IMR-90 (cell line): ENCODE measurements at regions not wholly inside any gene's neighbourhood (a gene's known extent, or its start where the extent isn't known, plus 50 kb on each side); places are given as distances from the start of the nearest gene placed in this dataset.

Source experiments
- ATAC-seq: fragments of 200-7000 bp; cut with Tn5 transposase; 2 replicates; pipeline ENCODE4 v1.9.1; 2020; ENCODE audit warnings: low read depth, mild to moderate bottlenecking, moderate library complexity
- BruUV-seq: library from RNA; stranded (reverse); fragments of 400-500 nt; replicated peaks from 2 replicates; lab custom pipeline; 2021; lab: Mats Ljungman, UMichigan
- CTCF ChIA-PET: fragments of 300-600 bp; formaldehyde crosslinking; extraction: SDS; loops from one replicate; lab custom pipeline; 2021; ENCODE audit warnings: antibody characterized with exemption; lab: Yijun Ruan, JAX
- POLR2A ChIA-PET: fragments of 300-600 bp; sonication (Branson Sonifier 250); formaldehyde crosslinking; loops from one replicate; lab custom pipeline; 2022; ENCODE audit warnings: antibody characterized with exemption; ENCODE audit not compliant: unreplicated experiment; lab: Charles Lee
- DNase-seq: peaks from one replicate; pipeline ENCODE4 v3.0.0; 2013
- H2AFZ ChIP-seq: replicated peaks from 2 replicates; pipeline ENCODE3; 2013; ENCODE audit warnings: low read length, mild to moderate bottlenecking; ENCODE audit not compliant: poor library complexity
- H2AK5ac ChIP-seq: 2 replicates; pipeline ENCODE4 v1.6.1; 2013; ENCODE audit warnings: low read depth, low read length, inconsistent platforms
- H2AK9ac ChIP-seq: replicated peaks from 2 replicates; pipeline ENCODE3; 2013; ENCODE audit warnings: mild to moderate bottlenecking, low read depth, low read length, moderate library complexity; ENCODE audit not compliant: poor library complexity
- H2BK120ac ChIP-seq: 2 replicates; pipeline ENCODE4 v1.6.1; 2013; ENCODE audit warnings: low read depth, low read length, inconsistent platforms
- H2BK15ac ChIP-seq: 3 replicates; pipeline ENCODE4 v1.6.1; 2013; ENCODE audit warnings: low read depth, low read length, inconsistent platforms
- H2BK20ac ChIP-seq: 2 replicates; pipeline ENCODE4 v1.6.1; 2013; ENCODE audit warnings: low read depth, mild to moderate bottlenecking, inconsistent platforms, low read length, moderate library complexity
- H2BK5ac ChIP-seq: 2 replicates; pipeline ENCODE4 v1.6.1; 2013; ENCODE audit warnings: mild to moderate bottlenecking, low read depth, low read length, inconsistent platforms; ENCODE audit not compliant: poor library complexity, severe bottlenecking
- H3K14ac ChIP-seq: replicated peaks from 2 replicates; pipeline ENCODE4 v1.6.1; 2013; ENCODE audit warnings: low read depth, low read length, inconsistent platforms
- H3K18ac ChIP-seq: 2 replicates; pipeline ENCODE4 v1.6.1; 2013; ENCODE audit warnings: low read depth, low read length, control low read depth
- H3K23ac ChIP-seq: 2 replicates; pipeline ENCODE4 v1.6.1; 2013; ENCODE audit warnings: low read depth, low read length, inconsistent platforms
- H3K27ac ChIP-seq: 2 replicates; pipeline ENCODE4 v1.5.1; 2013; ENCODE audit warnings: mild to moderate bottlenecking, control low read depth, low read length; ENCODE audit not compliant: insufficient read depth
- H3K27me3 ChIP-seq: 2 replicates; pipeline ENCODE4 v1.6.1; 2013; ENCODE audit warnings: low read length; ENCODE audit not compliant: control insufficient read depth, insufficient read depth
- H3K36me3 ChIP-seq: 2 replicates; pipeline ENCODE4 v1.6.1; 2013; ENCODE audit warnings: low read length, mixed read lengths; ENCODE audit not compliant: control insufficient read depth, insufficient read depth
- H3K4ac ChIP-seq: 2 replicates; pipeline ENCODE4 v1.6.1; 2013; ENCODE audit warnings: low read depth, low read length, inconsistent platforms
- H3K4me1 ChIP-seq: 2 replicates; pipeline ENCODE4 v1.6.1; 2013; ENCODE audit warnings: low read length, mixed read lengths; ENCODE audit not compliant: control insufficient read depth, insufficient read depth
- H3K4me2 ChIP-seq: 2 replicates; pipeline ENCODE4 v1.6.1; 2013; ENCODE audit warnings: low read depth, mild to moderate bottlenecking, control low read depth, low read length, moderate library complexity
- H3K4me3 ChIP-seq: 2 replicates; pipeline ENCODE4 v1.5.1; 2013; ENCODE audit warnings: low read depth, mild to moderate bottlenecking, control low read depth, low read length, moderate library complexity; ENCODE audit not compliant: insufficient read depth
- H3K56ac ChIP-seq: 2 replicates; pipeline ENCODE4 v1.6.1; 2013; ENCODE audit warnings: low read length, inconsistent platforms; ENCODE audit not compliant: insufficient read depth; ENCODE audit errors: extremely low read depth
- H3K79me1 ChIP-seq, 2 experiments: 2 replicates each; pipeline ENCODE4 v1.6.1; 2013; ENCODE audit warnings: low read length in 2 of 2, inconsistent platforms in 1 of 2, low read depth in 1 of 2
- H3K9ac ChIP-seq: 2 replicates; pipeline ENCODE4 v1.6.1; 2013; ENCODE audit warnings: low read depth, low read length, control low read depth
- H3K9me1 ChIP-seq: 2 replicates; pipeline ENCODE4 v1.6.1; 2013; ENCODE audit warnings: low read length, inconsistent platforms; ENCODE audit not compliant: insufficient read depth
- H3K9me3 ChIP-seq: 2 replicates; pipeline ENCODE4 v1.6.1; 2013; ENCODE audit warnings: low read length; ENCODE audit not compliant: control insufficient read depth, insufficient read depth
- H4K20me1 ChIP-seq: 2 replicates; pipeline ENCODE4 v1.6.1; 2013; ENCODE audit warnings: low read length, inconsistent platforms; ENCODE audit not compliant: insufficient read depth
- H4K5ac ChIP-seq: 2 replicates; pipeline ENCODE4 v1.6.1; 2013; ENCODE audit warnings: mild to moderate bottlenecking, low read depth, low read length, control low read depth
- H4K8ac ChIP-seq, 2 experiments: 2 replicates each; pipeline ENCODE4 v1.6.1; 2013; ENCODE audit warnings: low read depth in 2 of 2, low read length in 2 of 2, control low read depth in 1 of 2, inconsistent platforms in 1 of 2
- H4K91ac ChIP-seq: 2 replicates; pipeline ENCODE4 v1.6.1; 2013; ENCODE audit warnings: low read depth, low read length, inconsistent platforms; ENCODE audit not compliant: insufficient read depth
- MAFK ChIP-seq: IDR thresholded peaks from 2 replicates; pipeline ENCODE4 v1.6.1; 2012; ENCODE audit warnings: low read depth, low read length, improper control_type of control experiment
- MAZ ChIP-seq: IDR thresholded peaks from 2 replicates; pipeline ENCODE4 v1.6.1; 2012; ENCODE audit warnings: low read depth, mild to moderate bottlenecking, low read length, improper control_type of control experiment, moderate library complexity, borderline replicate concordance
- RAD21 ChIP-seq: IDR thresholded peaks from 2 replicates; pipeline ENCODE4 v1.6.1; 2012; ENCODE audit warnings: low read length, improper control_type of control experiment
- RFX5 ChIP-seq: IDR thresholded peaks from 2 replicates; pipeline ENCODE4 v1.8.0; 2012; ENCODE audit warnings: low read depth, mild to moderate bottlenecking, low read length, moderate library complexity
- SMC3 ChIP-seq: fragments of 150-350 bp; IDR thresholded peaks from 2 replicates; pipeline ENCODE4 v1.6.1; 2016; ENCODE audit warnings: low read depth, mild to moderate bottlenecking, antibody characterized with exemption, low read length, moderate library complexity
- WGBS, 2 experiments: methylation state at CpG; one replicate each; pipeline versions ENCODE4 v1.1.5 to v1.1.7; 2013; ENCODE audit warnings: missing lambda C conversion rate in 2 of 2; ENCODE audit not compliant: insufficient read length in 1 of 2; ENCODE audit errors: extremely low coverage in 2 of 2; 5-methylcytosine and 5-hydroxymethylcytosine counted together
- dilution Hi-C: fragments of 300-500 bp; cut with HindIII; formaldehyde crosslinking; loops from one replicate; pipeline ENCODE4 v1.14.3; 2018; ENCODE audit warnings: low sequenced_read_pairs; ENCODE audit not compliant: unreplicated experiment
- in situ Hi-C: fragments of 300-500 bp; cut with MboI; formaldehyde crosslinking; loops from 3 replicates; pipeline ENCODE4 v1.14.3; 2019; ENCODE audit warnings: low sequenced_read_pairs, inconsistent platforms, mixed read lengths
- intact Hi-C: fragments of 100-400 bp; cut with micrococcal nuclease; formaldehyde crosslinking; loops from 2 replicates; pipeline ENCODE4 v1.10.0; 2022
- TF ChIP-seq, protein P1 (sequence below): fragments of 150-350 bp; IDR thresholded peaks from 2 replicates; pipeline ENCODE4 v1.6.1; 2016; ENCODE audit warnings: low read depth, mild to moderate bottlenecking, low read length, moderate library complexity, borderline replicate concordance

DNA sequence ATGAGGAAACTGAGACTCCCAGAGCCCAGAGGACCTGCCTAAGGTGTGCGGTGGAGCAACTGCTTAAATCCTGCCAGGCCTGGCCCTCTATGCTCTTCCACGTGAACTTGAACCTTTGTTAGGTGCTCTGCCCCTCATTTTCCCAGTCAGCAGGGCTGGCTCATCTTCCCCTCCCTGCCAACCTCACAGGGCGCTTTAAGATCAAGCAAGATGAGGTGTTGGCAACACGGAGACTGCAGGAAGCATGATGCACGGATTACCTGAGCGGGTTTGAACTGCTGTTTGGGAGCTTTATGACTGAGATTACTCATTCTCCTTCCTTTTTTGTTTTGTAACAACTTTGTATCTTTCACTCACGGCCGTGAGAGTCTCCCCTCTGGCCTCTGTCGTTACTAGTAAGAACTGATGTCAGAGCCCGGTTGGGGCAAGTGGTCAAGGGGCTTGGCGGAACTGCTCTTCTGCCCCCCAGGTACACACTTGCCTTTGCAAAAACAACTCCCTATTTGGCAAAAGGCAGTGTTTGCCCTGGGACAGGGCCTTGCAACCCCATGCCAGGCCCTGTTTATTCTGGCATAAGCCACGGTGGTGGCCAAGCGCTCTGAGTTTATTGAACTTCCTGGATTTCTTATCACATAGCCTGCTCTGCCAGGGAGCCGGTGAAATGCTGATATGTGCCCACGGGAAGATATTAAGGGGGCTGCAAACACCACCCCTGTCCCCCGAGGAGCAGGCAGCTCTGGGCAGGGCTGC lies 127.8 kb downstream of the INHBB start:
- dilution Hi-C loops: no loop called here
- H3K14ac ChIP-seq: no peak overlapping the region

More for the DNA sequence above, 127.8 kb downstream of the INHBB start:
- Histone ChIP-seq H3K4me2 (no peak overlapping the region), H4K20me1 (no peaks in the 10 kb centered on the region), H4K8ac (no peak overlapping the region), H3K36me3 (no peaks in the 10 kb centered on the region), H3K27ac (no peak overlapping the region), H2BK5ac (no peak overlapping the region), H2AK9ac (no peak overlapping the region), H3K18ac (no peak overlapping the region), H4K5ac (no peak overlapping the region), H3K9me1 (peaks cover 15% of the 10 kb centered on the region), H4K91ac (no peak overlapping the region), H3K56ac (no peak overlapping the region), H3K9me3 (peaks cover 8% of the 10 kb centered on the region), H3K27me3 (peaks cover 6% of the 10 kb centered on the region), H3K4me3 (no peak overlapping the region), H2BK20ac (no peak overlapping the region), H2AFZ (no peak overlapping the region), H2BK15ac (no peak overlapping the region), H3K79me1 (no peaks in the 10 kb centered on the region), H3K23ac (no peak overlapping the region), H3K9ac (no peak overlapping the region), H2BK120ac (no peak overlapping the region), H2AK5ac (no peak overlapping the region; the same call in 1 of the 2 replicates), H3K4me1 (peaks cover 13% of the 10 kb centered on the region), H3K4ac (no peak overlapping the region)
- no TSS peak for BruUV-seq
- ATAC-seq (no peak), DNase-seq (no peak)
- intact Hi-C loops: no loop called here
- 60% methylated on average over 2 of the region's 16 CpGs; no CpG with 5 or more reads in 1 of the 2 experiments for WGBS, 2 experiments
- ChIA-PET CTCF (no interaction called here), POLR2A (no interaction called here)
- in situ Hi-C loops: no loop called here
- TF ChIP-seq RFX5: no peak
- TF ChIP-seq, protein P1, sequence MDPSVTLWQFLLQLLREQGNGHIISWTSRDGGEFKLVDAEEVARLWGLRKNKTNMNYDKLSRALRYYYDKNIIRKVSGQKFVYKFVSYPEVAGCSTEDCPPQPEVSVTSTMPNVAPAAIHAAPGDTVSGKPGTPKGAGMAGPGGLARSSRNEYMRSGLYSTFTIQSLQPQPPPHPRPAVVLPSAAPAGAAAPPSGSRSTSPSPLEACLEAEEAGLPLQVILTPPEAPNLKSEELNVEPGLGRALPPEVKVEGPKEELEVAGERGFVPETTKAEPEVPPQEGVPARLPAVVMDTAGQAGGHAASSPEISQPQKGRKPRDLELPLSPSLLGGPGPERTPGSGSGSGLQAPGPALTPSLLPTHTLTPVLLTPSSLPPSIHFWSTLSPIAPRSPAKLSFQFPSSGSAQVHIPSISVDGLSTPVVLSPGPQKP: no peak
- no peak for TF ChIP-seq SMC3
- no peak for TF ChIP-seq MAZ
- no peak for TF ChIP-seq MAFK
- TF ChIP-seq RAD21: no peak
